Left lung (tissue), 4 donors: ENCODE measurements at regions not wholly inside any gene's neighbourhood (a gene's known extent, or its start where the extent isn't known, plus 50 kb on each side); places are given as distances from the start of the nearest gene placed in this dataset.

Source experiments
- ATAC-seq: fragments of 200-7000 bp; cut with Tn5 transposase; one replicate; pipeline ENCODE4 v1.9.1; 2020; ENCODE audit warnings: moderate library complexity
- DNase-seq, 4 donors: peaks; one replicate each; pipeline ENCODE4 v3.0.0-alpha.2; 2013 to 2020
- H3K27ac ChIP-seq, 2 donors: fragments of 200-600 bp; sonication (generic) in 1 of 2; one replicate each; pipeline versions ENCODE4 v1.5.0 to v1.8.0; 2020 to 2021
- H3K27me3 ChIP-seq, 2 donors: fragments of 200-600 bp; sonication (generic) in 1 of 2; one replicate each; pipeline versions ENCODE4 v1.5.0 to v1.8.0; 2020 to 2021
- H3K36me3 ChIP-seq, 2 donors: fragments of 200-600 bp; sonication (generic) in 1 of 2; one replicate each; pipeline versions ENCODE4 v1.5.0 to v1.8.0; 2020 to 2021
- H3K4me1 ChIP-seq, 2 donors: fragments of 200-600 bp; one replicate each; pipeline ENCODE4 v1.8.0; 2021
- H3K4me3 ChIP-seq, 2 donors: fragments of 200-600 bp; sonication (generic) in 1 of 2; one replicate each; pipeline versions ENCODE4 v1.5.0 to v1.8.0; 2020 to 2021; ENCODE audit warnings: mild to moderate bottlenecking in 1 of 2
- H3K9me3 ChIP-seq, 2 donors: fragments of 200-600 bp; sonication (generic) in 1 of 2; one replicate each; pipeline versions ENCODE4 v1.5.0 to v1.8.0; 2020 to 2021
- CTCF ChIP-seq, 2 donors: fragments of 200-600 bp; sonication (generic) in 1 of 2; IDR thresholded peaks; one replicate each; pipeline versions ENCODE4 v1.5.0 to v1.8.0; 2021; ENCODE audit warnings: antibody characterized with exemption in 2 of 2
- intact Hi-C, 2 donors: fragments of 100-400 bp; cut with DNase I; formaldehyde crosslinking; loops; one replicate each; pipeline versions ENCODE4 v1.11.2 to v1.14.2; 2022
- donor health status: DM: no; HTN: yes; CAD: no.
- donor health status: DM: no; HTN: no; CAD: no.

- intact Hi-C loops, result no loop called here
- DNase-seq, result no peak
- Histone ChIP-seq H3K9me3 (peaks cover 0 to 7% of the 10 kb centered on the region in 2 donors), H3K4me1 (no peaks in the 10 kb centered on the region), H3K27me3 (no peaks in the 10 kb centered on the region), H3K36me3 (no peaks in the 10 kb centered on the region), H3K4me3 (no peak overlapping the region), H3K27ac (no peak overlapping the region)
- TF ChIP-seq CTCF (IDR thresholded peaks at IDR 0.05), result no peak
- no peak for ATAC-seq
These were observed 275.4 kb upstream of the RGMB start for GRCh38 chr5:98498028-98498427.

- Histone ChIP-seq H3K27me3 (no peaks in the 10 kb centered on the region), H3K4me3 (no peak overlapping the region), H3K27ac (no peak overlapping the region), H3K9me3 (no peaks in the 10 kb centered on the region), H3K4me1 (no peaks in the 10 kb centered on the region), H3K36me3 (no peaks in the 10 kb centered on the region)
- DNase-seq (no peak), ATAC-seq (no peak)
- no peak for TF ChIP-seq CTCF (IDR thresholded peaks at IDR 0.05)
- intact Hi-C loops, result no loop called here
These were observed 273.6 kb upstream of the RGMB start for GRCh38 chr5:98499892-98500291.

- DNase-seq, result no peak
- no peak for TF ChIP-seq CTCF (IDR thresholded peaks at IDR 0.05)
- Histone ChIP-seq H3K36me3 (no peaks in the 10 kb centered on the region), H3K4me1 (no peaks in the 10 kb centered on the region), H3K4me3 (no peak overlapping the region), H3K27me3 (no peaks in the 10 kb centered on the region), H3K27ac (no peak overlapping the region), H3K9me3 (no peaks in the 10 kb centered on the region)
- intact Hi-C loops, result no loop called here
- ATAC-seq, result no peak
These were observed 272.7 kb upstream of the RGMB start for GRCh38 chr5:98500811-98501210.

- Histone ChIP-seq H3K9me3 (no peaks in the 10 kb centered on the region), H3K27me3 (no peaks in the 10 kb centered on the region), H3K27ac (no peak overlapping the region), H3K36me3 (no peaks in the 10 kb centered on the region), H3K4me1 (no peaks in the 10 kb centered on the region), H3K4me3 (no peak overlapping the region)
- ATAC-seq, result no peak
- intact Hi-C loops, result no loop called here
- DNase-seq, result no peak
- no peak for TF ChIP-seq CTCF (IDR thresholded peaks at IDR 0.05)
These were observed 269.8 kb upstream of the RGMB start for GRCh38 chr5:98503616-98504015.

GRCh38 chr5:98504505-98504904, 269.0 kb upstream of the RGMB start:
- ATAC-seq, result peak; percentile 83
- DNase-seq, result peak in 1 of 4 donors; percentile 10
- intact Hi-C loops, result no loop called here
- no peak overlapping the region for H3K27ac ChIP-seq
- H3K4me3 ChIP-seq, result no peak overlapping the region
- no peak for TF ChIP-seq CTCF (IDR thresholded peaks at IDR 0.05)
- no peaks in the 10 kb centered on the region for H3K36me3 ChIP-seq
- H3K27me3 ChIP-seq, result no peaks in the 10 kb centered on the region
- H3K4me1 ChIP-seq, result no peaks in the 10 kb centered on the region
- no peaks in the 10 kb centered on the region for H3K9me3 ChIP-seq
